ENCODE measurements at regions not wholly inside any gene's neighbourhood (a gene's known extent, or its start where the extent isn't known, plus 50 kb on each side); places are given as distances from the start of the nearest gene placed in this dataset.

DNA sequence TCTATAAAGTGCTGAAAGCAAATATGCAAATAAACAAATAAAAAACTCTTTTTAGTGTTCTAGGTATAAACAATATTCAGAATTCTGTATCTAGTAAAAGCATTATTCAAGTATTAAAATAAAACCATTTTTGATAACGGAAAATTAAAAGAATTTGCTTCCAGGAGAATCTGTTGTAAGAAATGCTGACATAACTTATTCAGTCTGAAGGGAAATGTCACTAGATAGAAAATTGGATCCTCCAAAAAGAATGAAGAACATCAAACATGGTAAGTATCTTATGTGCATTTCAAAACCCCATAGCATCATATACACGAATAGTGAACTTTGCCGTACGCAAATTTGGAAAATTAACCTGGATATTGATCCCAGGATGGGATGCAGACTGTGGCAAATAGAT is 506.7 kb downstream of the GLRX3 start:
- 92% methylated on average over 3 of the region's 4 CpGs for WGBS
- no peaks in the 10 kb centered on the region for H3K9me3 ChIP-seq (ENCODE audit: insufficient read depth, low read depth, low read length)
- H3K27me3 ChIP-seq (ENCODE audit: insufficient read depth, low read length), result no peaks in the 10 kb centered on the region
- no peak overlapping the region for H3K4me3 ChIP-seq (ENCODE audit: low read length)
- H3K4me1 ChIP-seq (ENCODE audit: insufficient read depth, low read length), result peaks cover under 1% of the 10 kb centered on the region; the same call in 1 of the 2 replicates
- no peak overlapping the region for H3K9ac ChIP-seq (ENCODE audit: low read depth, low read length)
- H3K36me3 ChIP-seq (ENCODE audit: insufficient read depth, low read length), result no peaks in the 10 kb centered on the region
- H3K27ac ChIP-seq (ENCODE audit: low read depth, low read length), result no peak overlapping the region

DNA sequence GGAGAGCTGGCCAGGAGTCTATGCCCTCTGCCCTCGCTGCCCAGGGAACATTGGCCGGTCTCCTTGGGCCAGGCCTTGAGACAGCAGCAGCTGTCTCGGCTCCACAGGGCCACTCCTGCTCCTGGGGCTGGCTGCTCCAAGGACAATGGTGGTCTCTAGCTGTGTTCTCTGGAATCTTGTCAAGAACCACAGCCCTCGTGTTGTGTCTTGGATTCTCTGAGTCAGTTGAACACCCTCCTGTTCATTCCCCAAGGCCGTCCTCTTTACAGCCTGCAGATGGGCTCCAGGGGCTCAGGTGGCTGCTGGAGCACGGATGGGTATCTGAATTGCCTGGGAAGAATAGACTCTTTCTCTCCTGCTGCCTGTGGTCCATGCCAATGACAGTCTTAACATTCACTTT is 511.1 kb downstream of the GLRX3 start:
- 90% methylated on average over 6 of the region's 6 CpGs for WGBS
- no peak overlapping the region for H3K27ac ChIP-seq (ENCODE audit: low read depth, low read length)
- H3K27me3 ChIP-seq (ENCODE audit: insufficient read depth, low read length), result no peaks in the 10 kb centered on the region
- H3K36me3 ChIP-seq (ENCODE audit: insufficient read depth, low read length), result no peaks in the 10 kb centered on the region
- no peaks in the 10 kb centered on the region for H3K4me1 ChIP-seq (ENCODE audit: insufficient read depth, low read length)
- H3K9ac ChIP-seq (ENCODE audit: low read depth, low read length), result no peak overlapping the region
- H3K4me3 ChIP-seq (ENCODE audit: low read length), result no peak overlapping the region
- no peaks in the 10 kb centered on the region for H3K9me3 ChIP-seq (ENCODE audit: insufficient read depth, low read depth, low read length)

DNA sequence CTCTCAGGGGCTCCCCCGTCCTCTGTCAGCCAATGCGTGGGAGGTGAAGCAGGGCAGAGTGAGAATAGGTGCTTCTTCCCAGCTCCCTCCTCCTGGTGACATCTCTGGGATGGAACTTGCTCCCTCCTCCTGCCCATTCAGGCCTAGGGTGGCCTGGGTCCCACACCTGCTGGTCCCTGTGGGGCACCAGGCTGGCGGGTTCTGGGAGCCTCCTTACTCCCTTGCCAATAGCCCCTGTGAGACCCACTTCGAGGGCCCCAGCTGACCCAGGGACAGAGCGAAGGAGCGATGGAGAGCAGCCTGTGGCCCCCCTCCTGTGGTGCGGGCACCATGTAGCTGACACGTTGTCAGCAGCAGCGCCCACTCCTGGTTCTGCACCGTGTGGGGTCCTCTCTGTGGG is 512.6 kb downstream of the GLRX3 start:
- Histone ChIP-seq H3K36me3 (ENCODE audit: insufficient read depth, low read length) (no peaks in the 10 kb centered on the region), H3K27ac (ENCODE audit: low read depth, low read length) (no peak overlapping the region), H3K27me3 (ENCODE audit: insufficient read depth, low read length) (no peaks in the 10 kb centered on the region), H3K9ac (ENCODE audit: low read depth, low read length) (no peak overlapping the region), H3K4me1 (ENCODE audit: insufficient read depth, low read length) (no peaks in the 10 kb centered on the region), H3K4me3 (ENCODE audit: low read length) (no peak overlapping the region), H3K9me3 (ENCODE audit: insufficient read depth, low read depth, low read length) (no peaks in the 10 kb centered on the region)
- 86% methylated on average over 10 of the region's 10 CpGs for WGBS

DNA sequence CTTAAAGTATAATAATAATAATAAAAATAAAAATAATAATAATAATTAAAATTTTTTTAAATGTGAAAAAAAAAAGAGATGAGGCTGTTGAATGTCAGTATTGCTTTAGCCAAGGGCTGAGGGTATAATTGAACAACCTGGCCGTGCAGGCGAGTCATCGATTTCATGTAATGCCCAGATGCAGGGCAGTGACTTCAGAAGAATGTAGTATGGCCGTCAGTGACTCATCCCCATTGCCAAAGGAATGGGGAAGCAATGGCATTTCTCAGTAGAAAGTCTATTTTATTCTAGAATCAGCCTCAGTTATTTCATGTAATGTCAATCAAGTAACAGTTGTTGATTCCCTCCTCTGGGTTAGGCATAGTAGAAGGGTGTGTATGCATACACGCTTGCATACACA is 516.4 kb downstream of the GLRX3 start:
- H3K27me3 ChIP-seq (ENCODE audit: insufficient read depth, low read length), result no peaks in the 10 kb centered on the region
- no peaks in the 10 kb centered on the region for H3K36me3 ChIP-seq (ENCODE audit: insufficient read depth, low read length)
- no peak overlapping the region for H3K4me3 ChIP-seq (ENCODE audit: low read length)
- no peak overlapping the region for H3K27ac ChIP-seq (ENCODE audit: low read depth, low read length)
- no peaks in the 10 kb centered on the region for H3K9me3 ChIP-seq (ENCODE audit: insufficient read depth, low read depth, low read length)
- WGBS, result 94% methylated on average over 4 of the region's 5 CpGs
- H3K4me1 ChIP-seq (ENCODE audit: insufficient read depth, low read length), result peaks cover 6% of the 10 kb centered on the region
- no peak overlapping the region for H3K9ac ChIP-seq (ENCODE audit: low read depth, low read length)

GRCh38 chr10:130652964-130653578 is 516.9 kb downstream of the GLRX3 start:
- Histone ChIP-seq H3K4me3 (ENCODE audit: low read length) (no peak overlapping the region), H3K9me3 (ENCODE audit: insufficient read depth, low read depth, low read length) (no peaks in the 10 kb centered on the region), H3K27ac (ENCODE audit: low read depth, low read length) (no peak overlapping the region), H3K9ac (ENCODE audit: low read depth, low read length) (no peak overlapping the region), H3K4me1 (ENCODE audit: insufficient read depth, low read length) (peaks cover 6% of the 10 kb centered on the region), H3K36me3 (ENCODE audit: insufficient read depth, low read length) (no peaks in the 10 kb centered on the region), H3K27me3 (ENCODE audit: insufficient read depth, low read length) (no peaks in the 10 kb centered on the region)
- WGBS, result 95% methylated on average over 14 of the region's 14 CpGs

- H3K27ac ChIP-seq (ENCODE audit: low read depth, low read length), result no peak overlapping the region
- no peak overlapping the region for H3K9ac ChIP-seq (ENCODE audit: low read depth, low read length)
- H3K4me3 ChIP-seq (ENCODE audit: low read length), result no peak overlapping the region
- WGBS, result 94% methylated on average over 20 of the region's 20 CpGs
- no peaks in the 10 kb centered on the region for H3K36me3 ChIP-seq (ENCODE audit: insufficient read depth, low read length)
- no peaks in the 10 kb centered on the region for H3K27me3 ChIP-seq (ENCODE audit: insufficient read depth, low read length)
- H3K4me1 ChIP-seq (ENCODE audit: insufficient read depth, low read length), result peaks cover 6% of the 10 kb centered on the region
- H3K9me3 ChIP-seq (ENCODE audit: insufficient read depth, low read depth, low read length), result no peaks in the 10 kb centered on the region
Observed at GRCh38 chr10:130654726-130655125, 518.5 kb downstream of the GLRX3 start.

GRCh38 chr10:130655313-130656186 is 519.4 kb downstream of the GLRX3 start:
- 90% methylated on average over 22 of the region's 31 CpGs for WGBS
- no peak overlapping the region for H3K27ac ChIP-seq (ENCODE audit: low read depth, low read length)
- H3K4me1 ChIP-seq (ENCODE audit: insufficient read depth, low read length), result peaks cover 6% of the 10 kb centered on the region
- H3K27me3 ChIP-seq (ENCODE audit: insufficient read depth, low read length), result no peaks in the 10 kb centered on the region
- no peaks in the 10 kb centered on the region for H3K9me3 ChIP-seq (ENCODE audit: insufficient read depth, low read depth, low read length)
- no peak overlapping the region for H3K4me3 ChIP-seq (ENCODE audit: low read length)
- H3K36me3 ChIP-seq (ENCODE audit: insufficient read depth, low read length), result no peaks in the 10 kb centered on the region
- H3K9ac ChIP-seq (ENCODE audit: low read depth, low read length), result no peak overlapping the region

- Histone ChIP-seq H3K9ac (ENCODE audit: low read depth, low read length) (no peak overlapping the region), H3K36me3 (ENCODE audit: insufficient read depth, low read length) (no peaks in the 10 kb centered on the region), H3K27ac (ENCODE audit: low read depth, low read length) (no peak overlapping the region), H3K4me3 (ENCODE audit: low read length) (no peak overlapping the region), H3K9me3 (ENCODE audit: insufficient read depth, low read depth, low read length) (no peaks in the 10 kb centered on the region), H3K27me3 (ENCODE audit: insufficient read depth, low read length) (no peaks in the 10 kb centered on the region), H3K4me1 (ENCODE audit: insufficient read depth, low read length) (peaks cover 6% of the 10 kb centered on the region)
- WGBS, result 86% methylated on average over 10 of the region's 14 CpGs
Observed at GRCh38 chr10:130656187-130656575, 520.0 kb downstream of the GLRX3 start.

DNA sequence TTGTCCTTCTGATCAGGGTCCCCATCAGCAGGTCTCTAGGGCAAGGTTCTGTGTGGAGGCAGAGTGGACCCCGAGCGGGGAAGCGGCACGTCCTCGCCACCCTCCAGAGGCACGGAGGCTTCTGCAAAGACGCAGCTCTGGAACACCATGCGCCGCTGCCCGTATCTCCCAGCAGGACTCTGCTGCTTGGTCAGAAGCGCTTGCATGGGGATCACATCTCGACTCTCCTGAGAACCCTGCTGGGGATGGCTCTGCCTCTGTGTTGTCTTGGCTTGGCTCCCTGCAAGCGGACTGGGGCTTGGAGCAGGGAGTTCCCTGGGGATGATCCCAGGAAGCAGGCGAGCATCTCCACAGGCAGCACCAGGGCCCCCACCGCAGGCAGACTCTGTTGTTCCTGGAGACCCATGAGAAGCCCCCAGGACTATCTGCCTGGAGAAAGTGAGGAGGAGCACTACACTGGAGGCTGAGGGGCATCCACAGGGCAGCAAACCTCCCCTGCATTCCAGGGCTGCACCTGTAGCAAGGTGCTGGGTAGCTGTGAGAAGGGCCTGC is 520.5 kb downstream of the GLRX3 start:
- Histone ChIP-seq H3K9me3 (ENCODE audit: insufficient read depth, low read depth, low read length) (no peaks in the 10 kb centered on the region), H3K27ac (ENCODE audit: low read depth, low read length) (no peak overlapping the region), H3K27me3 (ENCODE audit: insufficient read depth, low read length) (no peaks in the 10 kb centered on the region), H3K4me1 (ENCODE audit: insufficient read depth, low read length) (peaks cover 6% of the 10 kb centered on the region), H3K4me3 (ENCODE audit: low read length) (no peak overlapping the region), H3K9ac (ENCODE audit: low read depth, low read length) (no peak overlapping the region), H3K36me3 (ENCODE audit: insufficient read depth, low read length) (no peaks in the 10 kb centered on the region)
- 91% methylated on average over 15 of the region's 15 CpGs for WGBS

DNA sequence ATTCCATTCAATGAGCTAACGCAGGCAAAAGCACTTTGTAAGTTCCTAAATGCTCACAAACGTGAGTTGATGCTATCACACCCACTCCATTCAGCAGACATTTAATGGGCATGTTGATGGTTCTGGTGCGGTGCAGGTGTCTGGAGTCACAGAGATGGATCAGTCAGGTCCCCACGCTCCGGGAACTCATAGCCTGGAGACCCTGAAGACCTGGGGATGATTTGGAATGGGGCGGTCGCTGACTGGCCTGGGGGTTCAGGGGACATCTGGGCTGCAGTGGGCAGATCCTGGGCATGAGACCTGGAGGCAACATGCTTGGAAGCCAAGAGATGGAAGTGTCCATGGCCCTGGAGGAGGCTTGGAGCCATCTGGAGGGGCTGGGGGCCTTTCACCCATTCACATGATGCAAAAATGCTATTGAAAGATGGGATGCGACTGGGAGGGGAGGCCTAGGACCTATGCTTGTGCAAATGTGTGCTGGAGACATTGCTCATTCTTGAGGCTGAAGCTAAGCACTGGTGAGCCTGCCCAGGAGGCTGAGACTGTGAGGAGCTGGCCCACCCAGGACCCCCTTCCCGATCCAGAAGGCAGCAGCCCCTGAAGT is 522.6 kb downstream of the GLRX3 start:
- Histone ChIP-seq H3K27ac (ENCODE audit: low read depth, low read length) (no peak overlapping the region), H3K9ac (ENCODE audit: low read depth, low read length) (no peak overlapping the region), H3K4me3 (ENCODE audit: low read length) (no peak overlapping the region), H3K27me3 (ENCODE audit: insufficient read depth, low read length) (no peaks in the 10 kb centered on the region), H3K9me3 (ENCODE audit: insufficient read depth, low read depth, low read length) (no peaks in the 10 kb centered on the region), H3K4me1 (ENCODE audit: insufficient read depth, low read length) (peaks cover 6% of the 10 kb centered on the region), H3K36me3 (ENCODE audit: insufficient read depth, low read length) (no peaks in the 10 kb centered on the region)
- WGBS, result 94% methylated on average over 9 of the region's 9 CpGs

- no peaks in the 10 kb centered on the region for H3K9me3 ChIP-seq (ENCODE audit: insufficient read depth, low read depth, low read length)
- H3K4me3 ChIP-seq (ENCODE audit: low read length), result no peak overlapping the region
- H3K36me3 ChIP-seq (ENCODE audit: insufficient read depth, low read length), result no peaks in the 10 kb centered on the region
- no peak overlapping the region for H3K27ac ChIP-seq (ENCODE audit: low read depth, low read length)
- H3K9ac ChIP-seq (ENCODE audit: low read depth, low read length), result no peak overlapping the region
- peaks cover 6% of the 10 kb centered on the region for H3K4me1 ChIP-seq (ENCODE audit: insufficient read depth, low read length)
- 92% methylated on average over 10 of the region's 10 CpGs for WGBS
- H3K27me3 ChIP-seq (ENCODE audit: insufficient read depth, low read length), result no peaks in the 10 kb centered on the region
Observed at GRCh38 chr10:130659528-130659927, 523.3 kb downstream of the GLRX3 start.

Measured in HUES64 (cell line).